ENCODE measurements at regions not wholly inside any gene's neighbourhood (a gene's known extent, or its start where the extent isn't known, plus 50 kb on each side); places are given as distances from the start of the nearest gene placed in this dataset.

DNA sequence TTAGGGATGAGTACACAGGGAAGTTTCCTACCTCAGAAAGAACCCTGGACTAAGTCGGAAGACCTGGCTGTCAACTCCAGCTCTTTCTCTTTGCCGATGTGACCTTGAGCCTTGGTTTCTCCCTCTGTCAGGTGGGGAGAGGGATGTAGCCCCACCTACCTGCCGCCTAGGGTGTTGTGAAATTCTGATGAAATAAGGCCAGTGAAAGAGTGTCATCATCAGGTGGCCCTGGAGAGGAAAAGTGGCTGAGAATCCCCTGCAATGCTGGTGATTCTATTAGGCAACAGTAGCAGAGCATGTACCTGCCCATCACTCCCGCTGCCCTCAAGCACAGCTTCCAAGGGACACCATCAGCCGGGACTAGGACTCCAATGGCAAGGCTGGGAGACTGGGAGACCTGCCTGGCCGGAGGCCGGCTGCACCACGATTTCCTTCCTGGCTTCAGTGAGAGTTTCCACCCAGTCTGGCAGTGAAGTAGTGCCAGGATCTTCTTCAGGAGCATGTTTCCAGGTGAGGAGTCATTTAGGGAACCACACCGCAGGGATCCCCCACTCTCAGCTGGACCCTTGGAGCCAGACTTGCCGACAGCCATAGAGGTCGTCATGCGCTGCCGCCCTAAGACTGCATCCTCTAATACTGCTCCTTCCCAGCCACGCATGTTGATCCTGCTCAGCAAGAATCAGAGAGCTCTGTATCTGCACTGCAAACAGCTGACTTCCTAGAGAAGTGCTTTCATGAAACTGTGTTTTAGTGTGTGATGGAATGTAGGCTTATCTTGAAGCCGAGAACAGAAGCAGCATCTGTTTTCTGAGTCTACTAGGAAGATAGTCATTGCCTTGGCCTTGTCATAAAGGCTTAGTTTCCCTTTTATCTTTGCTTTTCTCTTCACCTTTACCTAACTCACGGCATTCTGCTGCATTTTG lies 88.0 kb upstream of the F3 start:
- Mint-ChIP-seq H3K4me1 (no peaks in the 10 kb centered on the region), H3K36me3 (no peaks in the 10 kb centered on the region), H3K4me3 (no peak overlapping the region), H3K27ac (no peak overlapping the region), H3K27me3 (ENCODE audit: low read depth in 2 of 2) (peaks cover 25 to 26% of the 10 kb centered on the region in 2 donors), H3K9me3 (no peaks in the 10 kb centered on the region)
- DNase-seq (no peak), ATAC-seq (no peak)
- no peaks in the 10 kb centered on the region for H3K9me3 ChIP-seq (ENCODE audit: control insufficient read depth, insufficient read depth, low read length)
- WGBS (ENCODE audit: insufficient coverage): 89% methylated on average over 15 of the region's 16 CpGs
- TF ChIP-seq, protein P1, sequence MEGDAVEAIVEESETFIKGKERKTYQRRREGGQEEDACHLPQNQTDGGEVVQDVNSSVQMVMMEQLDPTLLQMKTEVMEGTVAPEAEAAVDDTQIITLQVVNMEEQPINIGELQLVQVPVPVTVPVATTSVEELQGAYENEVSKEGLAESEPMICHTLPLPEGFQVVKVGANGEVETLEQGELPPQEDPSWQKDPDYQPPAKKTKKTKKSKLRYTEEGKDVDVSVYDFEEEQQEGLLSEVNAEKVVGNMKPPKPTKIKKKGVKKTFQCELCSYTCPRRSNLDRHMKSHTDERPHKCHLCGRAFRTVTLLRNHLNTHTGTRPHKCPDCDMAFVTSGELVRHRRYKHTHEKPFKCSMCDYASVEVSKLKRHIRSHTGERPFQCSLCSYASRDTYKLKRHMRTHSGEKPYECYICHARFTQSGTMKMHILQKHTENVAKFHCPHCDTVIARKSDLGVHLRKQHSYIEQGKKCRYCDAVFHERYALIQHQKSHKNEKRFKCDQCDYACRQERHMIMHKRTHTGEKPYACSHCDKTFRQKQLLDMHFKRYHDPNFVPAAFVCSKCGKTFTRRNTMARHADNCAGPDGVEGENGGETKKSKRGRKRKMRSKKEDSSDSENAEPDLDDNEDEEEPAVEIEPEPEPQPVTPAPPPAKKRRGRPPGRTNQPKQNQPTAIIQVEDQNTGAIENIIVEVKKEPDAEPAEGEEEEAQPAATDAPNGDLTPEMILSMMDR (IDR thresholded peaks at IDR 0.05): no peak
- no peaks in the 10 kb centered on the region for H3K36me3 ChIP-seq (ENCODE audit: control insufficient read depth, insufficient read depth, low read length)
- intact Hi-C loops (cut with micrococcal nuclease): no loop called here
- H3K27ac ChIP-seq (ENCODE audit: low read length): no peak overlapping the region
- H3K4me1 ChIP-seq (ENCODE audit: control insufficient read depth, insufficient read depth, low read length): no peaks in the 10 kb centered on the region
- no peak overlapping the region for H3K4me3 ChIP-seq (ENCODE audit: low read length)
- H3K27me3 ChIP-seq (ENCODE audit: control insufficient read depth, insufficient read depth, low read length): no peaks in the 10 kb centered on the region

- Histone ChIP-seq H3K9me3 (ENCODE audit: control insufficient read depth, insufficient read depth, low read length) (no peaks in the 10 kb centered on the region), H3K27me3 (ENCODE audit: control insufficient read depth, insufficient read depth, low read length) (no peaks in the 10 kb centered on the region), H3K4me3 (ENCODE audit: low read length) (no peak overlapping the region), H3K36me3 (ENCODE audit: control insufficient read depth, insufficient read depth, low read length) (no peaks in the 10 kb centered on the region), H3K27ac (ENCODE audit: low read length) (no peak overlapping the region), H3K4me1 (ENCODE audit: control insufficient read depth, insufficient read depth, low read length) (no peaks in the 10 kb centered on the region)
- WGBS (ENCODE audit: insufficient coverage): 87% methylated on average over 6 of the region's 6 CpGs
- no peak for DNase-seq
- Mint-ChIP-seq H3K4me1 (no peaks in the 10 kb centered on the region), H3K27ac (no peak overlapping the region), H3K36me3 (no peaks in the 10 kb centered on the region), H3K9me3 (no peaks in the 10 kb centered on the region), H3K4me3 (no peak overlapping the region), H3K27me3 (ENCODE audit: low read depth in 2 of 2) (peaks cover 17 to 26% of the 10 kb centered on the region in 2 donors)
- no peak for ATAC-seq
- intact Hi-C loops (cut with micrococcal nuclease): no loop called here
- TF ChIP-seq, protein P1 (IDR thresholded peaks at IDR 0.05): no peak
These were observed 86.9 kb upstream of the F3 start for GRCh38 chr1:94628499-94628843.

- DNase-seq: no peak
- H3K9me3 ChIP-seq (ENCODE audit: control insufficient read depth, insufficient read depth, low read length): no peaks in the 10 kb centered on the region
- peaks cover 17 to 24% of the 10 kb centered on the region in 2 donors for H3K27me3 Mint-ChIP-seq (ENCODE audit: low read depth in 2 of 2)
- no peak overlapping the region for H3K27ac Mint-ChIP-seq
- H3K4me3 Mint-ChIP-seq: no peak overlapping the region
- no peaks in the 10 kb centered on the region for H3K9me3 Mint-ChIP-seq
- H3K36me3 Mint-ChIP-seq: no peaks in the 10 kb centered on the region
- no peaks in the 10 kb centered on the region for H3K36me3 ChIP-seq (ENCODE audit: control insufficient read depth, insufficient read depth, low read length)
- TF ChIP-seq, protein P1 (IDR thresholded peaks at IDR 0.05): no peak
- no peaks in the 10 kb centered on the region for H3K4me1 Mint-ChIP-seq
- H3K4me3 ChIP-seq (ENCODE audit: low read length): no peak overlapping the region
- H3K27me3 ChIP-seq (ENCODE audit: control insufficient read depth, insufficient read depth, low read length): no peaks in the 10 kb centered on the region
- H3K4me1 ChIP-seq (ENCODE audit: control insufficient read depth, insufficient read depth, low read length): no peaks in the 10 kb centered on the region
- WGBS (ENCODE audit: insufficient coverage): 91% methylated on average over 10 of the region's 10 CpGs
- no peak for ATAC-seq
- H3K27ac ChIP-seq (ENCODE audit: low read length): no peak overlapping the region
- intact Hi-C loops (cut with micrococcal nuclease): no loop called here
These were observed 86.4 kb upstream of the F3 start for GRCh38 chr1:94627771-94628498.
